H9 (cell line): ENCODE measurements at regions not wholly inside any gene's neighbourhood (a gene's known extent, or its start where the extent isn't known, plus 50 kb on each side); places are given as distances from the start of the nearest gene placed in this dataset.

Experiments
- DNase-seq: peaks from one replicate; pipeline ENCODE4 v3.0.0-alpha.2; 2017
- H2AFZ ChIP-seq: one replicate; pipeline ENCODE4 v1.6.1; 2013; ENCODE audit warnings: mild to moderate bottlenecking, low read length, control low read depth, moderate library complexity
- H2AK5ac ChIP-seq: 2 replicates; pipeline ENCODE4 v1.6.1; 2013; ENCODE audit warnings: low read length, control low read depth, mixed read lengths; ENCODE audit not compliant: insufficient read length
- H2BK120ac ChIP-seq: one replicate; pipeline ENCODE4 v1.6.1; 2013; ENCODE audit warnings: low read depth, mild to moderate bottlenecking, low read length, control low read depth, inconsistent platforms; ENCODE audit not compliant: poor library complexity, severe bottlenecking
- H2BK12ac ChIP-seq: 2 replicates; pipeline ENCODE4 v1.6.1; 2013; ENCODE audit warnings: low read length, control low read depth, mixed read lengths, low read depth; ENCODE audit not compliant: insufficient read length
- H2BK15ac ChIP-seq: 2 replicates; pipeline ENCODE4 v1.6.1; 2013; ENCODE audit warnings: low read depth, low read length, control low read depth
- H2BK20ac ChIP-seq: one replicate; pipeline ENCODE4 v1.6.1; 2013; ENCODE audit warnings: low read depth, mild to moderate bottlenecking, low read length, control low read depth, inconsistent platforms; ENCODE audit not compliant: poor library complexity, severe bottlenecking
- H2BK5ac ChIP-seq: 2 replicates; pipeline ENCODE4 v1.6.1; 2013; ENCODE audit warnings: low read length, control low read depth, mixed read lengths; ENCODE audit not compliant: insufficient read length
- H3K14ac ChIP-seq: 2 replicates; pipeline ENCODE4 v1.6.1; 2013; ENCODE audit warnings: low read length, control low read depth; ENCODE audit not compliant: insufficient read depth
- H3K18ac ChIP-seq: 2 replicates; pipeline ENCODE4 v1.6.1; 2013; ENCODE audit warnings: low read depth, mild to moderate bottlenecking, mixed read lengths, low read length, control low read depth; ENCODE audit not compliant: insufficient read length
- H3K23ac ChIP-seq: 2 replicates; pipeline ENCODE4 v1.6.1; 2013; ENCODE audit warnings: low read length, control low read depth, mixed read lengths, low read depth; ENCODE audit not compliant: insufficient read length
- H3K23me2 ChIP-seq: 2 replicates; pipeline ENCODE4 v1.6.1; 2013; ENCODE audit warnings: low read depth, mild to moderate bottlenecking, mixed read lengths, low read length, control low read depth; ENCODE audit not compliant: insufficient read length, poor library complexity, severe bottlenecking
- H3K27ac ChIP-seq: 2 replicates; pipeline ENCODE4 v1.5.1; 2013; ENCODE audit warnings: low read length, control low read depth, mixed read lengths, low read depth; ENCODE audit not compliant: insufficient read length
- H3K27me3 ChIP-seq: 2 replicates; pipeline ENCODE4 v1.6.1; 2013; ENCODE audit warnings: low read length, control low read depth, inconsistent platforms; ENCODE audit not compliant: insufficient read depth
- H3K4ac ChIP-seq: 2 replicates; pipeline ENCODE4 v1.6.1; 2013; ENCODE audit warnings: low read depth, mild to moderate bottlenecking, control low read depth, inconsistent platforms, low read length, moderate library complexity
- H3K4me1 ChIP-seq: 2 replicates; pipeline ENCODE4 v1.6.1; 2013; ENCODE audit warnings: low read length, control low read depth, inconsistent platforms; ENCODE audit not compliant: insufficient read depth
- H3K4me2 ChIP-seq: 2 replicates; pipeline ENCODE4 v1.6.1; 2013; ENCODE audit warnings: low read length, control low read depth, mixed read lengths; ENCODE audit not compliant: insufficient read length, insufficient read depth
- H3K56ac ChIP-seq: 2 replicates; pipeline ENCODE4 v1.6.1; 2013; ENCODE audit warnings: low read depth, mild to moderate bottlenecking, mixed read lengths, low read length, control low read depth; ENCODE audit not compliant: insufficient read length
- H3K79me1 ChIP-seq: 2 replicates; pipeline ENCODE4 v1.6.1; 2013; ENCODE audit warnings: low read depth, mild to moderate bottlenecking, moderate library complexity, low read length, control low read depth, inconsistent platforms; ENCODE audit not compliant: insufficient read depth, poor library complexity, severe bottlenecking
- H3K79me2 ChIP-seq: 2 replicates; pipeline ENCODE4 v1.6.1; 2013; ENCODE audit warnings: low read length, control low read depth, inconsistent platforms; ENCODE audit not compliant: insufficient read depth
- H3K9ac ChIP-seq: 2 replicates; pipeline ENCODE4 v1.6.1; 2013; ENCODE audit warnings: low read length, control low read depth, mixed read lengths; ENCODE audit not compliant: insufficient read length; ENCODE audit errors: extremely low read depth
- H3K9me3 ChIP-seq: one replicate; pipeline ENCODE4 v1.6.1; 2013; ENCODE audit warnings: low read depth, low read length, inconsistent platforms; ENCODE audit not compliant: control insufficient read depth
- H3T11ph ChIP-seq: one replicate; pipeline ENCODE4 v1.6.1; 2013; ENCODE audit warnings: mild to moderate bottlenecking, low read length, control low read depth, inconsistent platforms
- H4K20me1 ChIP-seq: one replicate; pipeline ENCODE4 v1.6.1; 2013; ENCODE audit not compliant: control insufficient read depth, insufficient read length, insufficient read depth
- H4K5ac ChIP-seq: 2 replicates; pipeline ENCODE4 v1.6.1; 2013; ENCODE audit warnings: low read depth, mild to moderate bottlenecking, mixed read lengths, low read length, control low read depth; ENCODE audit not compliant: insufficient read length
- H4K8ac ChIP-seq: replicated peaks from 2 replicates; pipeline ENCODE4 v1.6.1; 2013; ENCODE audit warnings: low read length, control low read depth, mixed read lengths, low read depth; ENCODE audit not compliant: insufficient read length
- H4K91ac ChIP-seq: 2 replicates; pipeline ENCODE4 v1.6.1; 2013; ENCODE audit warnings: low read depth, mild to moderate bottlenecking, moderate library complexity, mixed read lengths, low read length, control low read depth; ENCODE audit not compliant: insufficient read length
- H3K27ac Mint-ChIP-seq, 3 experiments: 2 replicates in 2 of 3; 3 replicates in 1 of 3; pipeline ENCODE4 v1.8.0; 2020 to 2021; ENCODE audit warnings: mixed read lengths in 3 of 3, mild to moderate bottlenecking in 1 of 3, moderate library complexity in 1 of 3
- H3K27me3 Mint-ChIP-seq: 2 replicates; pipeline ENCODE4 v1.8.0; 2021; ENCODE audit warnings: low read depth, mild to moderate bottlenecking, moderate library complexity, mixed read lengths
- H3K36me3 Mint-ChIP-seq, 3 experiments: 2 replicates in 2 of 3; 3 replicates in 1 of 3; pipeline ENCODE4 v1.8.0; 2020 to 2021; ENCODE audit warnings: low read depth in 3 of 3, mixed read lengths in 3 of 3; ENCODE audit not compliant: insufficient read depth in 1 of 3
- H3K4me1 Mint-ChIP-seq, 2 experiments: 2 replicates each; pipeline ENCODE4 v1.8.0; 2020; ENCODE audit warnings: mixed read lengths in 2 of 2
- H3K4me3 Mint-ChIP-seq, 2 experiments: 2 replicates in 1 of 2; 3 replicates in 1 of 2; pipeline ENCODE4 v1.8.0; 2020 to 2021; ENCODE audit warnings: mild to moderate bottlenecking in 2 of 2, mixed read lengths in 2 of 2, moderate library complexity in 1 of 2
- H3K9me3 Mint-ChIP-seq, 2 experiments: 2 replicates in 1 of 2; 3 replicates in 1 of 2; pipeline ENCODE4 v1.8.0; 2020; ENCODE audit warnings: mild to moderate bottlenecking in 2 of 2, mixed read lengths in 2 of 2, moderate library complexity in 1 of 2
- WGBS: extraction: QIAGEN DNeasy Blood & Tissue Kit; methylation state at CpG from one replicate; pipeline ENCODE4 v1.1.7; 2013; ENCODE audit warnings: missing lambda C conversion rate, low lambda C conversion rate, mixed read lengths; ENCODE audit not compliant: insufficient read length; ENCODE audit errors: extremely low coverage; 5-methylcytosine and 5-hydroxymethylcytosine counted together
- TF ChIP-seq, protein P1 (sequence below): fragments of 200-600 bp; sonication (generic); conservative IDR thresholded peaks from 3 replicates; pipeline ENCODE4 v1.8.0; 2021; ENCODE audit warnings: antibody characterized with exemption, mild to moderate bottlenecking

DNA sequence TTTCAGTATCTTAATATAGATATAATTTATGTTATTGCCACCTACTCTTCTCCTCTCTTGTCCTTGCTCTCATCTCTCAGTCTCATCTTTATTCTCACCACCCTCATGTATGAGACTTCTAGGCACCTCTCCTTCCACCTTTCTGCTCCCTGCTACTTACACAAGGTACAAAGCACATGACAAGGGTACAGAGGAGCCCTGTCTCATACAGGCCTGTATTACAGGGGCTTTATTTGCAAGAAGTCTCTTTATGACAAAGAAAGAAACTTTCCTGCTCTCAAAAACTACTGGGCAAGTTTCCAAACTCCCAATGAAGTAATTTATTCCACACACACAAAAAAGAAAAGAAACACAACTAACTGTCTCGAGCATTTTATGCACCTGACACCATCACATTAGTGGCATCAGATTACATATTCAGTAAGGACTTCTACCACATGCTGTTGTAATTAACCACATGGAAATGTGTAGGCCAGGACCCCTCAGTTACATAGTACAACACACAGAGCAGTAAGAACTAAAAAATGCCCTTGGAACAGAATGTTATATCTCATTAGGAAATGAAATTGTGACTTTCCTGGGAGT lies 253.1 kb downstream of the FZD1 start:
- no peak overlapping the region for H2BK12ac ChIP-seq
- no peak overlapping the region for H3K4me2 ChIP-seq
- no peak overlapping the region for H3K14ac ChIP-seq
- H2BK15ac ChIP-seq = no peak overlapping the region
- H3T11ph ChIP-seq = no peak overlapping the region
- H3K4ac ChIP-seq = no peak overlapping the region
- H2AK5ac ChIP-seq = no peak overlapping the region
- H3K27me3 ChIP-seq = no peaks in the 10 kb centered on the region
- H4K91ac ChIP-seq = no peak overlapping the region
- no peak overlapping the region for H2BK20ac ChIP-seq
- no peaks in the 10 kb centered on the region; the same call in 1 of the 2 replicates for H3K4me1 ChIP-seq
- H3K9me3 ChIP-seq = no peaks in the 10 kb centered on the region
- Mint-ChIP-seq H3K36me3 (no peaks in the 10 kb centered on the region), H3K9me3 (no peaks in the 10 kb centered on the region), H3K4me1 (peaks cover 3% of the 10 kb centered on the region in 2 experiments; a peak in 2 of 4 replicates), H3K4me3 (no peak overlapping the region), H3K27ac (no peak overlapping the region), H3K27me3 (no peaks in the 10 kb centered on the region; the same call in 1 of the 2 replicates)
- H2BK120ac ChIP-seq = no peak overlapping the region
- H3K18ac ChIP-seq = no peak overlapping the region
- no peak overlapping the region for H2AFZ ChIP-seq
- H3K27ac ChIP-seq = no peak overlapping the region
- H4K20me1 ChIP-seq = no peaks in the 10 kb centered on the region
- H3K56ac ChIP-seq = no peak overlapping the region
- TF ChIP-seq, protein P1, sequence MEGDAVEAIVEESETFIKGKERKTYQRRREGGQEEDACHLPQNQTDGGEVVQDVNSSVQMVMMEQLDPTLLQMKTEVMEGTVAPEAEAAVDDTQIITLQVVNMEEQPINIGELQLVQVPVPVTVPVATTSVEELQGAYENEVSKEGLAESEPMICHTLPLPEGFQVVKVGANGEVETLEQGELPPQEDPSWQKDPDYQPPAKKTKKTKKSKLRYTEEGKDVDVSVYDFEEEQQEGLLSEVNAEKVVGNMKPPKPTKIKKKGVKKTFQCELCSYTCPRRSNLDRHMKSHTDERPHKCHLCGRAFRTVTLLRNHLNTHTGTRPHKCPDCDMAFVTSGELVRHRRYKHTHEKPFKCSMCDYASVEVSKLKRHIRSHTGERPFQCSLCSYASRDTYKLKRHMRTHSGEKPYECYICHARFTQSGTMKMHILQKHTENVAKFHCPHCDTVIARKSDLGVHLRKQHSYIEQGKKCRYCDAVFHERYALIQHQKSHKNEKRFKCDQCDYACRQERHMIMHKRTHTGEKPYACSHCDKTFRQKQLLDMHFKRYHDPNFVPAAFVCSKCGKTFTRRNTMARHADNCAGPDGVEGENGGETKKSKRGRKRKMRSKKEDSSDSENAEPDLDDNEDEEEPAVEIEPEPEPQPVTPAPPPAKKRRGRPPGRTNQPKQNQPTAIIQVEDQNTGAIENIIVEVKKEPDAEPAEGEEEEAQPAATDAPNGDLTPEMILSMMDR = no peak
- no peak for DNase-seq
- no peak overlapping the region for H3K23ac ChIP-seq
- no CpG with 5 or more reads among the region's 1 CpG for WGBS
- no peak overlapping the region for H3K9ac ChIP-seq
- no peaks in the 10 kb centered on the region for H3K79me2 ChIP-seq
- H3K23me2 ChIP-seq = no peaks in the 10 kb centered on the region
- no peak overlapping the region for H4K8ac ChIP-seq
- H4K5ac ChIP-seq = no peak overlapping the region
- no peaks in the 10 kb centered on the region for H3K79me1 ChIP-seq
- H2BK5ac ChIP-seq = no peak overlapping the region
